RWPE1 (cell line): ENCODE measurements at regions not wholly inside any gene's neighbourhood (a gene's known extent, or its start where the extent isn't known, plus 50 kb on each side); places are given as distances from the start of the nearest gene placed in this dataset.

Experiments
- CTCF ChIA-PET: fragments of 350-600 bp; sonication (Branson Sonifier 250); formaldehyde crosslinking; extraction: SDS; loops from one replicate; lab custom pipeline; 2021; lab: Yijun Ruan, JAX
- POLR2A ChIA-PET: fragments of 400-600 bp; formaldehyde crosslinking; extraction: SDS; loops from one replicate; lab custom pipeline; 2020; ENCODE audit warnings: antibody characterized with exemption; ENCODE audit not compliant: low non-redundant PET; lab: Yijun Ruan, JAX
- DNase-seq: peaks from one replicate; pipeline ENCODE4 v3.0.0; 2012; ENCODE audit warnings: low spot score
- H3K27ac ChIP-seq: fragments of 450-650 bp; 2 replicates; pipeline ENCODE4 v1.5.1; 2017
- TF ChIP-seq, protein P1 (sequence below): fragments of 450-650 bp; conservative IDR thresholded peaks from 2 replicates; pipeline ENCODE4 v1.5.1; 2017; ENCODE audit warnings: low read depth, mild to moderate bottlenecking

DNA sequence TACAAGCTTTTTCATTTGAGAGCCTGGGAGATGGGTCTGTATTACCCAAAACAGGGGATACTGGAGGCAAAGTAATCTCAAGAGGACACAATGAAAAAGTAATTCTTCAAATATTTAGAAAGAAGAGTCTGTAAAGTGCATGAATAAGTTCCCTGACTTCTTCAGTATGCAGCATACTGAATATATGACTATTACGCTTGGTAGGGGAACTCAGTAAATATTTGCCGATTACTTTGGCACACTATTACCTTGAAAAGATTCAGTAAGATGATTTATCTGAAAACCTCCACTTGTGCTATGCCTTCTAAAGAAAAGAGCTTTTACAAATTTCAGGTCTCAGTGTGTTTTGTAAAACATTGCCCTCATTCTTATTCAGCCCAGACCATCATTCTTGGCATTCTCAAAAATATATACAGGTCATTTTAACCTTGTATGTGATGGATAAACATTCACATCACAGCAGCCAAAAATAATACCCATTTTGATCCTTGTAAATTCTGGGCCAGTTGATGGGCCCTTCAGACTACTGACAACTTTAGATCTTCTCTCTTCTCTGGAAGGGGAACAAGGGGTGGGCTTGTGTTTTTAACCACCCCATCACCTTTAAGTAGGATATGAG is 125.9 kb downstream of the EDN1 start:
- no peak overlapping the region for H3K27ac ChIP-seq
- ChIA-PET POLR2A (no interaction called here), CTCF (no interaction called here)
- no peak for DNase-seq
- TF ChIP-seq, protein P1, sequence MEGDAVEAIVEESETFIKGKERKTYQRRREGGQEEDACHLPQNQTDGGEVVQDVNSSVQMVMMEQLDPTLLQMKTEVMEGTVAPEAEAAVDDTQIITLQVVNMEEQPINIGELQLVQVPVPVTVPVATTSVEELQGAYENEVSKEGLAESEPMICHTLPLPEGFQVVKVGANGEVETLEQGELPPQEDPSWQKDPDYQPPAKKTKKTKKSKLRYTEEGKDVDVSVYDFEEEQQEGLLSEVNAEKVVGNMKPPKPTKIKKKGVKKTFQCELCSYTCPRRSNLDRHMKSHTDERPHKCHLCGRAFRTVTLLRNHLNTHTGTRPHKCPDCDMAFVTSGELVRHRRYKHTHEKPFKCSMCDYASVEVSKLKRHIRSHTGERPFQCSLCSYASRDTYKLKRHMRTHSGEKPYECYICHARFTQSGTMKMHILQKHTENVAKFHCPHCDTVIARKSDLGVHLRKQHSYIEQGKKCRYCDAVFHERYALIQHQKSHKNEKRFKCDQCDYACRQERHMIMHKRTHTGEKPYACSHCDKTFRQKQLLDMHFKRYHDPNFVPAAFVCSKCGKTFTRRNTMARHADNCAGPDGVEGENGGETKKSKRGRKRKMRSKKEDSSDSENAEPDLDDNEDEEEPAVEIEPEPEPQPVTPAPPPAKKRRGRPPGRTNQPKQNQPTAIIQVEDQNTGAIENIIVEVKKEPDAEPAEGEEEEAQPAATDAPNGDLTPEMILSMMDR, result no peak

- CTCF ChIA-PET, result no interaction called here
- POLR2A ChIA-PET, result no interaction called here
Observed at GRCh38 chr6:12417191-12417590, 127.0 kb downstream of the EDN1 start.

GRCh38 chr6:12418946-12419345 is 128.8 kb downstream of the EDN1 start:
- H3K27ac ChIP-seq, result no peak overlapping the region
- TF ChIP-seq, protein P1, result no peak
- DNase-seq, result no peak
- POLR2A ChIA-PET, result no interaction called here
- CTCF ChIA-PET, result interaction anchor here (0.7 kb wide), 1 partner anchor 235 kb away, joined by 3 read pairs; no protein-coding TSS in a partner anchor

More at GRCh38 chr6:12417191-12417590, 127.0 kb downstream of the EDN1 start:
- DNase-seq, result no peak
- no peak overlapping the region for H3K27ac ChIP-seq
- TF ChIP-seq, protein P1, result no peak

GRCh38 chr6:12419631-12420272 is 129.6 kb downstream of the EDN1 start:
- H3K27ac ChIP-seq, result no peak overlapping the region

GRCh38 chr6:12420626-12421025 is 130.5 kb downstream of the EDN1 start:
- POLR2A ChIA-PET, result no interaction called here

More at GRCh38 chr6:12419631-12420272, 129.6 kb downstream of the EDN1 start:
- no peak for DNase-seq
- CTCF ChIA-PET, result no interaction called here
- POLR2A ChIA-PET, result no interaction called here
- TF ChIP-seq, protein P1, result no peak

GRCh38 chr6:12421596-12421995 is 131.4 kb downstream of the EDN1 start:
- TF ChIP-seq, protein P1, result no peak
- ChIA-PET CTCF (no interaction called here), POLR2A (no interaction called here)
- H3K27ac ChIP-seq, result no peak overlapping the region
- no peak for DNase-seq

More at GRCh38 chr6:12420626-12421025, 130.5 kb downstream of the EDN1 start:
- no peak overlapping the region for H3K27ac ChIP-seq
- CTCF ChIA-PET, result no interaction called here
- TF ChIP-seq, protein P1, result no peak
- DNase-seq, result no peak
